ENCODE measurements at regions not wholly inside any gene's neighbourhood (a gene's known extent, or its start where the extent isn't known, plus 50 kb on each side); places are given as distances from the start of the nearest gene placed in this dataset.

DNA sequence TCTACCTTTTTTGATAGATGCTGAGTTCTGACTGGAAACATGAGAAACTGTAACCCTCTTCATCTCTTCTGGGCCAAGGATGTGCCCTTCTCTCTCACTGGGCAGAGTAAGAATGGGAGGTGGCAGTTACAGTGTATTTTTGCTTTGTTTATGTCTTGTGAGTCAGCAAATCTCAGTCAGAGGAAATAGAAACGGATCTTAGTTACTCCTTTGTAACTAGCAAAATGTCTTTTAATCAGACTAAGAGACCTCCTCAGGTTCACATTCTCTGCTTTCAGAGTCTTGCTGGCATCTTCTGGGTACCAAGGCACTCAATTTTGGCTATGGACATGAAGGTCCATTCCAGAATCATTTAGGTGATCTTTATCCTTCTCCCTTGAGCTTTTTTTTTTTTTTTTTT is 70.9 kb downstream of the HHEX start:
- TF ChIP-seq, protein P1, sequence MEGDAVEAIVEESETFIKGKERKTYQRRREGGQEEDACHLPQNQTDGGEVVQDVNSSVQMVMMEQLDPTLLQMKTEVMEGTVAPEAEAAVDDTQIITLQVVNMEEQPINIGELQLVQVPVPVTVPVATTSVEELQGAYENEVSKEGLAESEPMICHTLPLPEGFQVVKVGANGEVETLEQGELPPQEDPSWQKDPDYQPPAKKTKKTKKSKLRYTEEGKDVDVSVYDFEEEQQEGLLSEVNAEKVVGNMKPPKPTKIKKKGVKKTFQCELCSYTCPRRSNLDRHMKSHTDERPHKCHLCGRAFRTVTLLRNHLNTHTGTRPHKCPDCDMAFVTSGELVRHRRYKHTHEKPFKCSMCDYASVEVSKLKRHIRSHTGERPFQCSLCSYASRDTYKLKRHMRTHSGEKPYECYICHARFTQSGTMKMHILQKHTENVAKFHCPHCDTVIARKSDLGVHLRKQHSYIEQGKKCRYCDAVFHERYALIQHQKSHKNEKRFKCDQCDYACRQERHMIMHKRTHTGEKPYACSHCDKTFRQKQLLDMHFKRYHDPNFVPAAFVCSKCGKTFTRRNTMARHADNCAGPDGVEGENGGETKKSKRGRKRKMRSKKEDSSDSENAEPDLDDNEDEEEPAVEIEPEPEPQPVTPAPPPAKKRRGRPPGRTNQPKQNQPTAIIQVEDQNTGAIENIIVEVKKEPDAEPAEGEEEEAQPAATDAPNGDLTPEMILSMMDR (IDR thresholded peaks at IDR 0.05; ENCODE audit: poor library complexity), result no peak
- no peak for TF ChIP-seq EZH2phosphoT487 (IDR thresholded peaks at IDR 0.05; ENCODE audit: low read depth, severe bottlenecking, unreplicated experiment)
- no peak for TF ChIP-seq EZH2 (IDR thresholded peaks at IDR 0.05; ENCODE audit: borderline replicate concordance)
